Mesothelial cell of epicardium (in vitro differentiated cells): ENCODE measurements at regions not wholly inside any gene's neighbourhood (a gene's known extent, or its start where the extent isn't known, plus 50 kb on each side); places are given as distances from the start of the nearest gene placed in this dataset.

Source experiments
- DNase-seq, 2 experiments: peaks; one replicate each; pipeline ENCODE4 v3.0.0; 2021; ENCODE audit warnings: low spot score in 2 of 2; ENCODE audit not compliant: unreplicated experiment in 2 of 2
- H3K27ac Mint-ChIP-seq: 2 replicates; pipeline ENCODE4 v1.8.0; 2021; ENCODE audit warnings: mixed read lengths
- H3K27me3 Mint-ChIP-seq: 2 replicates; pipeline ENCODE4 v1.8.0; 2021; ENCODE audit warnings: low read depth, mixed read lengths
- H3K36me3 Mint-ChIP-seq: 2 replicates; pipeline ENCODE4 v1.8.0; 2021; ENCODE audit warnings: mixed read lengths
- H3K4me1 Mint-ChIP-seq: 2 replicates; pipeline ENCODE4 v1.8.0; 2021; ENCODE audit warnings: mixed read lengths
- H3K4me3 Mint-ChIP-seq: 2 replicates; pipeline ENCODE4 v1.8.0; 2021; ENCODE audit warnings: mild to moderate bottlenecking, moderate library complexity, mixed read lengths
- H3K9me3 Mint-ChIP-seq: 2 replicates; pipeline ENCODE4 v1.8.0; 2021; ENCODE audit warnings: mixed read lengths
- TF ChIP-seq, protein P1 (sequence below): fragments of 200-600 bp; sonication (generic); IDR thresholded peaks from one replicate; pipeline ENCODE4 v1.5.0; 2021; ENCODE audit warnings: antibody characterized with exemption; ENCODE audit not compliant: unreplicated experiment

- no peak for DNase-seq
- H3K9me3 Mint-ChIP-seq: peaks cover 17% of the 10 kb centered on the region
- H3K36me3 Mint-ChIP-seq: no peaks in the 10 kb centered on the region
- no peaks in the 10 kb centered on the region for H3K27me3 Mint-ChIP-seq
- no peak overlapping the region for H3K27ac Mint-ChIP-seq
- TF ChIP-seq, protein P1, sequence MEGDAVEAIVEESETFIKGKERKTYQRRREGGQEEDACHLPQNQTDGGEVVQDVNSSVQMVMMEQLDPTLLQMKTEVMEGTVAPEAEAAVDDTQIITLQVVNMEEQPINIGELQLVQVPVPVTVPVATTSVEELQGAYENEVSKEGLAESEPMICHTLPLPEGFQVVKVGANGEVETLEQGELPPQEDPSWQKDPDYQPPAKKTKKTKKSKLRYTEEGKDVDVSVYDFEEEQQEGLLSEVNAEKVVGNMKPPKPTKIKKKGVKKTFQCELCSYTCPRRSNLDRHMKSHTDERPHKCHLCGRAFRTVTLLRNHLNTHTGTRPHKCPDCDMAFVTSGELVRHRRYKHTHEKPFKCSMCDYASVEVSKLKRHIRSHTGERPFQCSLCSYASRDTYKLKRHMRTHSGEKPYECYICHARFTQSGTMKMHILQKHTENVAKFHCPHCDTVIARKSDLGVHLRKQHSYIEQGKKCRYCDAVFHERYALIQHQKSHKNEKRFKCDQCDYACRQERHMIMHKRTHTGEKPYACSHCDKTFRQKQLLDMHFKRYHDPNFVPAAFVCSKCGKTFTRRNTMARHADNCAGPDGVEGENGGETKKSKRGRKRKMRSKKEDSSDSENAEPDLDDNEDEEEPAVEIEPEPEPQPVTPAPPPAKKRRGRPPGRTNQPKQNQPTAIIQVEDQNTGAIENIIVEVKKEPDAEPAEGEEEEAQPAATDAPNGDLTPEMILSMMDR: no peak
- no peak overlapping the region for H3K4me3 Mint-ChIP-seq
- H3K4me1 Mint-ChIP-seq: no peaks in the 10 kb centered on the region
Observed at GRCh38 chr10:36621346-36621745, 504.1 kb upstream of the ANKRD30A start.

- no peaks in the 10 kb centered on the region for H3K36me3 Mint-ChIP-seq
- H3K9me3 Mint-ChIP-seq: no peaks in the 10 kb centered on the region
- no peaks in the 10 kb centered on the region for H3K27me3 Mint-ChIP-seq
- H3K4me3 Mint-ChIP-seq: no peak overlapping the region
- H3K4me1 Mint-ChIP-seq: no peaks in the 10 kb centered on the region
- no peak for DNase-seq
- TF ChIP-seq, protein P1: no peak
- H3K27ac Mint-ChIP-seq: no peak overlapping the region
Observed at GRCh38 chr10:36612436-36612835, 513.0 kb upstream of the ANKRD30A start.

DNA sequence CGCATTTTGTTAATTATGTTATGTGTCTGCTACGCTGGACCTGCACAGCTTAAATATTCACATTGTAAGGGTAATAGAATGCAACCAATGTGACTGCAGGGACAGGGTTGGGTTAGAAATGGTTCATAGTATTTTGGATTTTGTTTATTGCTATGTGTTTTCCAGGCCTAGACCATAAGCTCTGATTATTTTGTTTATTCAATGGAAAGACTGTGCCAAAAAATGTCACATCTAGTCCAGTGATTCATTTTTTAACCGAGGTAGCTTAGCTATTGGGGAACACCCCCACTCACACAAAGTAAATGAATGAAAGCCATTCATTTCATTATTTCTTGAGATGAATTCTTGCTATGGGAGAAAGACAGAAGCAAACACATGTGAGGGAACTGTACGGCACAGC lies 516.5 kb upstream of the ANKRD30A start:
- H3K36me3 Mint-ChIP-seq: no peaks in the 10 kb centered on the region
- DNase-seq: no peak
- no peaks in the 10 kb centered on the region for H3K27me3 Mint-ChIP-seq
- H3K4me1 Mint-ChIP-seq: peaks cover 5% of the 10 kb centered on the region
- H3K4me3 Mint-ChIP-seq: no peak overlapping the region
- H3K27ac Mint-ChIP-seq: no peak overlapping the region
- H3K9me3 Mint-ChIP-seq: no peaks in the 10 kb centered on the region
- TF ChIP-seq, protein P1: no peak

GRCh38 chr10:36608251-36608650 lies 517.1 kb upstream of the ANKRD30A start:
- Mint-ChIP-seq H3K27me3 (no peaks in the 10 kb centered on the region), H3K36me3 (no peaks in the 10 kb centered on the region), H3K4me3 (no peak overlapping the region), H3K27ac (no peak overlapping the region), H3K9me3 (no peaks in the 10 kb centered on the region), H3K4me1 (peaks cover 5% of the 10 kb centered on the region)
- TF ChIP-seq, protein P1: no peak
- no peak for DNase-seq

DNA sequence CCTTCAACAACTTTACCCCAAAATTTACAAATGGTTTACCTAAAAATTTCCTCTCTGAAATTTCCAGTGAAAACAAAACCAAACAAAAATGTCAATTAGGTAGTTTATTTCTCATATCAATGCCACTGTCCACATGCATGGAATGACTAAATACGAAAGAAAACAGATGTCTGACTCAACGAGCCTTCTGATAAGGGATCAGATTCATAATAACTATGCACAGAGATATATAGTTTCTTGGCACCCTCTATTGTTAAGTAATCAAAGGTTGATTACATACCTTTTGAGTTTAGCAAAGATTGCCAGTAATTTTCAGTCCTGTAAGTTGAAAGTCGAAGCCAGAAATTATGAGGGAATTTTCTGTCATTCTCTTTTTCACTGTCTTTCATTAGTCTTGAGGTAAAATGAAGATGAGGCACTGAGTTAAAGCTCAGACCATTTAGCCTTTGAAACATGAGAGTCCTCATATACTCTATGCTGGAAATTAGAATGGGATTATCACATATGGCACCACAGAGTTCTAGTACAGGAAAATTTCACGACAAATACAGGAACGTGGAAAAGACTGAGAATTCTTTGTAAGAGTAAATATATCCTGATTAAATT lies 519.1 kb upstream of the ANKRD30A start:
- no peak for DNase-seq
- no peak overlapping the region for H3K27ac Mint-ChIP-seq
- TF ChIP-seq, protein P1: no peak
- H3K4me1 Mint-ChIP-seq: peaks cover 5% of the 10 kb centered on the region
- H3K9me3 Mint-ChIP-seq: no peaks in the 10 kb centered on the region
- no peaks in the 10 kb centered on the region for H3K27me3 Mint-ChIP-seq
- no peak overlapping the region for H3K4me3 Mint-ChIP-seq
- H3K36me3 Mint-ChIP-seq: no peaks in the 10 kb centered on the region

GRCh38 chr10:36604316-36604715 lies 521.1 kb upstream of the ANKRD30A start:
- Mint-ChIP-seq H3K27me3 (no peaks in the 10 kb centered on the region), H3K9me3 (no peaks in the 10 kb centered on the region), H3K27ac (no peak overlapping the region), H3K36me3 (no peaks in the 10 kb centered on the region), H3K4me3 (no peak overlapping the region), H3K4me1 (peaks cover 5% of the 10 kb centered on the region)
- TF ChIP-seq, protein P1: no peak
- DNase-seq: no peak
